Motor neuron (in vitro differentiated cells): ENCODE measurements at regions not wholly inside any gene's neighbourhood (a gene's known extent, or its start where the extent isn't known, plus 50 kb on each side); places are given as distances from the start of the nearest gene placed in this dataset.

ENCODE experiments used
- ATAC-seq, 8 experiments: fragments of 200-7000 bp; cut with Tn5 transposase; replicated peaks in 6 of 8; 2 replicates each; pipeline ENCODE4 v1.8.0; 2021; ENCODE audit warnings: mild to moderate bottlenecking in 8 of 8, moderate library complexity in 8 of 8
- H3K27ac ChIP-seq, 2 donors: fragments of 250-450 bp; sonication (Bioruptor Pico); 2 replicates each; pipeline ENCODE4 v1.9.0; 2021; ENCODE audit warnings: antibody characterized with exemption in 2 of 2, mild to moderate bottlenecking in 2 of 2, moderate library complexity in 1 of 2
- H3K4me1 ChIP-seq, 2 donors: fragments of 250-450 bp; sonication (Bioruptor Pico); replicated peaks in 1 of 2; 2 replicates each; pipeline ENCODE4 v1.6.1; 2021; ENCODE audit warnings: antibody characterized with exemption in 2 of 2, mild to moderate bottlenecking in 2 of 2, moderate library complexity in 1 of 2
- H3K4me3 ChIP-seq, 5 donors: fragments of 250-450 bp; sonication (Bioruptor Pico); 2 replicates each; pipeline ENCODE4 v1.9.0; 2021; ENCODE audit warnings: antibody characterized with exemption in 5 of 5, mild to moderate bottlenecking in 5 of 5, moderate library complexity in 4 of 5
- WGBS, 10 experiments: fragments of 450-650 bp; shearing (Covaris generic); methylation state at CpG; one replicate each; pipeline ENCODE4 v1.0.0; 2022; 5-methylcytosine and 5-hydroxymethylcytosine counted together
- in situ Hi-C, 9 experiments: fragments of 400-800 bp; cut with MboI; loops; one replicate each; pipeline ENCODE4 v1.15.0; 2021; ENCODE audit warnings: low sequenced_read_pairs in 9 of 9, low pct_unique_long_range_greater_than_20kb in 2 of 9; ENCODE audit not compliant: unreplicated experiment in 9 of 9

DNA sequence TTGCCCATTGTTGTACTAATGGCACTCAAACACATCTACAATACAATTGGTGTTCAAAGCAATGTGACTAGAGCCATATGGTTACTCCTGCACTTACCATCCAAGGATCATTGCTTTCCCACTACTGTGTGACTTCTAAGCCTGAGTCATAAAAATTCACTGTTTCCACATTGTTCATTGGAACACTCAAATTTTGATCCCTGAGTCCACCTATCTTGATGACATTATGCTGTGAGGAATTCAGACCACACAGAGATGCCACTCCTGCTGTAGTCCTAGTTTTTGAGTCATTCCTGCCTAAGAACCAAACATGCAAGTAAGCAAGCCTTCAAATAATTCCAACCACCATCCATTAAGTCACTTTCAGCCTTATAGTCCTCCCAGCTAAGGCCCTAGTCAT, 176.2 kb downstream of the EFHB start:
- Histone ChIP-seq H3K4me3 (no peak overlapping the region), H3K27ac (no peak overlapping the region)
- in situ Hi-C loops = no loop called here

DNA sequence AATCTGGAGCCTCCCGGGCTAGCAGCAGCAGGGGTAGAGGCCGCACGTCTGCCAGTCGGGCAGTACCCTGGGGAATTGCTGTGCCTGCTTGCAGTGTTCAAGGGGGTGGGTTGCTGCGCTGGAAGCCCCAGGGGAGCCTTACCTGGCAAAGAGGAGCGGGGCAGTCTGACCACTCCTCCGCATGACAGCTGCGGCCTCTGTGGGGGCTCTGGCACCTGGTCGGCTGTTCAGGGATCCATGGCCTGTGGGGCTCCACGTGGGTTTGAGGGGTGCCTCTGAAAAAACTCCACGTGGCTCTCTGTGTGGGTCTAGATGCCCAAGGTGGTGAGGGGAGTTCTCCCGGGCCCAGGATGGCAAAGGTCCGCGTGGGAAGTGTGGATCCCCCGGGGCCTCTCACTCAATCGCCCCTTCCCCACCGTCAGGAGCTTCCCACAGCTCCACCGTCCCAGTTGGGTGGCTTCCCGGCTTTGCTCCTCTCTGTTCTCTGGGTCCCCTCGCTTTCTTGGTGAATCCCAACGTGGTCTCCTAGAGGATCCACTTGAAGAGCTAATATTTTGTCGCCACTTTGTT, 184.5 kb downstream of the EFHB start:
- in situ Hi-C loops = no loop called here
- 0 to 100% (median 92%) methylated on average over 1 to 6 of the region's 22 CpGs; no CpG with 5 or more reads in 3 of the 10 experiments for WGBS, 10 experiments
- Histone ChIP-seq H3K27ac (no peak overlapping the region), H3K4me3 (no peak overlapping the region), H3K4me1 (peaks cover 7 to 8% of the 10 kb centered on the region in 2 donors)
- no peak for ATAC-seq

More for the DNA sequence above, 176.2 kb downstream of the EFHB start:
- ATAC-seq = peak in 2 of 8 experiments; percentile 19 to 28
- H3K4me1 ChIP-seq = peaks cover 0 to 9% of the 10 kb centered on the region in 2 donors

GRCh38 chr3:19748782-19749447, 185.1 kb downstream of the EFHB start:
- WGBS, 10 experiments = 88 to 100% (median 100%) methylated on average over 1 to 6 of the region's 17 CpGs; no CpG with 5 or more reads in 5 of the 10 experiments
- in situ Hi-C loops = no loop called here
- Histone ChIP-seq H3K4me1 (peaks cover 11 to 14% of the 10 kb centered on the region in 2 donors), H3K27ac (no peak overlapping the region), H3K4me3 (no peak overlapping the region)
- ATAC-seq = no peak

DNA sequence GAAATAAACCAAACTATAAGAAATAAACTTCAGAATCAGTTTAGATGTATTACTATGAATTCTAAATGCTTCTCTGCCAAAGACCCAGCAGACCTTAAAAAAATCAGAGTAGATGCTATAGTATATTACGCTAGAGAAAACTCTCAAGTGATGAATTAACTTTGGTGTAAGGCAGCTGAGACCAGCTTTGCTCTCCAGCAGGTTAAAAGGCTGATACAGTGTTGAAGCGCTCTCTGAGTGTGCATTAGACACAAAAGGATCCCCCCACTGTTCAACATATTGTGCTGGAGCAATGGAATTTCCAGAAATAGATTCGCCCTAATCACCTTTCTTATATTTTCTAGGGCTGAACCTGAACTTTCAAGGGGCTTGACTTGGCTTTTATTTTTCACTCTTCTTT, 190.0 kb downstream of the EFHB start:
- Histone ChIP-seq H3K27ac (no peak overlapping the region), H3K4me3 (no peak overlapping the region), H3K4me1 (peaks cover 28 to 42% of the 10 kb centered on the region in 2 donors)
- ATAC-seq = peak in 5 of 8 experiments; percentile 63 to 90 (median 85)
- in situ Hi-C loops = no loop called here
- WGBS, 10 experiments = 7 to 79% (median 44%) methylated on average over 2 to 3 of the region's 3 CpGs; no CpG with 5 or more reads in 1 of the 10 experiments

- no peak overlapping the region for H3K27ac ChIP-seq
- H3K4me3 ChIP-seq = no peak overlapping the region
- in situ Hi-C loops = no loop called here
Measured at GRCh38 chr3:19742935-19743334, 191.1 kb downstream of the EFHB start.

GRCh38 chr3:19739504-19739903, 194.5 kb downstream of the EFHB start:
- in situ Hi-C loops = no loop called here
- peaks cover 26 to 36% of the 10 kb centered on the region in 2 donors for H3K4me1 ChIP-seq
- ATAC-seq = peak in 5 of 8 experiments; percentile 11 to 35 (median 29)
- WGBS, 10 experiments = 0 to 83% (median 34%) methylated on average over 1 to 3 of the region's 3 CpGs; no CpG with 5 or more reads in 2 of the 10 experiments
- no peak overlapping the region for H3K4me3 ChIP-seq
- no peak overlapping the region for H3K27ac ChIP-seq

More at GRCh38 chr3:19742935-19743334, 191.1 kb downstream of the EFHB start:
- peaks cover 32 to 44% of the 10 kb centered on the region in 2 donors for H3K4me1 ChIP-seq
- ATAC-seq = peak in 5 of 8 experiments; percentile 26 to 60 (median 46)

- ATAC-seq = no peak
- 0 to 100% (median 0%) methylated on average over 1 of the region's 1 CpG; no CpG with 5 or more reads in 7 of the 10 experiments for WGBS, 10 experiments
- in situ Hi-C loops = no loop called here
- no peak overlapping the region for H3K4me3 ChIP-seq
- peaks cover 21 to 29% of the 10 kb centered on the region in 2 donors for H3K4me1 ChIP-seq
- no peak overlapping the region for H3K27ac ChIP-seq
Measured at GRCh38 chr3:19738846-19739245, 195.2 kb downstream of the EFHB start.

- no peak for ATAC-seq
- peaks cover 6 to 12% of the 10 kb centered on the region in 2 donors for H3K4me1 ChIP-seq
- no peak overlapping the region for H3K4me3 ChIP-seq
- in situ Hi-C loops = no loop called here
- H3K27ac ChIP-seq = no peak overlapping the region
- WGBS, 10 experiments = 0 to 100% (median 40%) methylated on average over 1 to 2 of the region's 3 CpGs; no CpG with 5 or more reads in 3 of the 10 experiments
Measured at GRCh38 chr3:19735111-19735510, 198.9 kb downstream of the EFHB start.

DNA sequence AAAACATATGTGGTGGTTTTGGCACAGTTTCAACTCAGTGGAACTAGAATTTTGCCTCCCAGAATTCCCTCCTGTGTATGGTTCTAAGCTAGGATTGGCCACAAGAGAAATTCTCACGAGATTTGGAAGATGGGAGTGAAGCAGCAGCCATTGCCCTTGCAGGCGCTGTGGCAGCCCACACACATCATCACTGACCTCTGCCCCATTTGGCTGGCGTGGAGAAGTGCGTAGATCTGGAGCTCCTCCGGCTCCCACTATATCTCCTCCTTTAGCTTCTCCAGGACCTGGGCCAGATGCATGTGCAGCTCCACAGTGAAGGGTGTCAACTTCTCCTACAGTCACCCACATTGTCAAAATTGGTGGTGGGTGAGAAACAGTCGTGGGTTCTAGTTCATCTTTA, 199.6 kb downstream of the EFHB start:
- ATAC-seq = no peak
- WGBS, 10 experiments = 0 to 100% (median 78%) methylated on average over 1 to 5 of the region's 6 CpGs; no CpG with 5 or more reads in 1 of the 10 experiments
- Histone ChIP-seq H3K4me1 (peaks cover 6% of the 10 kb centered on the region in 2 donors), H3K4me3 (no peak overlapping the region), H3K27ac (no peak overlapping the region)
- in situ Hi-C loops = no loop called here

GRCh38 chr3:19725000-19725399, 209.0 kb downstream of the EFHB start:
- 6 to 100% (median 60%) methylated on average over 1 to 3 of the region's 3 CpGs; no CpG with 5 or more reads in 1 of the 10 experiments for WGBS, 10 experiments
- no peak for ATAC-seq
- no peak overlapping the region for H3K27ac ChIP-seq

GRCh38 chr3:19717736-19718135, 216.3 kb downstream of the EFHB start:
- in situ Hi-C loops = no loop called here
- Histone ChIP-seq H3K27ac (no peak overlapping the region), H3K4me3 (no peak overlapping the region), H3K4me1 (no peaks in the 10 kb centered on the region)
- ATAC-seq = no peak

More at GRCh38 chr3:19725000-19725399, 209.0 kb downstream of the EFHB start:
- Histone ChIP-seq H3K4me3 (no peak overlapping the region), H3K4me1 (no peaks in the 10 kb centered on the region)
- in situ Hi-C loops = no loop called here

DNA sequence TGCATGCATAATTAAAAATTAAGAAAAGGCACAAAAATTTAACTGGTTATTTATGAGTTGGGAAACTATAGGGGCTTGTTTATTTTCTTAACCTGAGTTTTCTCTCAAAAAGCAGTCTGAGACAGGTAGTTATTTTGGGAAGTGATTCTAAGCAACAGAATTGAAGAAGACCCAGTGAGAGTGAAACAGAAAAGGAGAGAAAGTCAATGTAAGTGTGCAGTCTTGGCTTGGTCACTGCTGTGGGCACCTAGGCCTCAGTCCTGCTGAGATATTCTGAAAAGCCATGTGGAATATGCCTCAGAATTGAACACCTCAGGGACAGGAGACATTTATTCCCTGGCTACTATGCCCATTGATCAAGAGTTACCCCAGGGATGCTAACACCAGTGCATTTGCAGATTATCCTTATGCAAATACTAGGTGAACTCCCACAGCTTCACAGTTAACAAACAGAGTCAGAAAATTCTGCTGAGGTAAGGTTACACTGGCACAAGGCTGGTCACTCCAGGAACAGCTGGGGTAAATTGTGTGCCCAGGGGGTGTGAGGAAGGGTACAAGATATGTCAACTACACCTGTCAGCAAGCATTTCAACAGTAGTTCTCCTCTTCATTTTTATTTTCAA, 222.7 kb downstream of the EFHB start:
- Histone ChIP-seq H3K4me3 (no peak overlapping the region), H3K4me1 (peaks cover 0 to 6% of the 10 kb centered on the region in 2 donors), H3K27ac (no peak overlapping the region)
- ATAC-seq = peak in 1 of 8 experiments; percentile 18
- in situ Hi-C loops = no loop called here

DNA sequence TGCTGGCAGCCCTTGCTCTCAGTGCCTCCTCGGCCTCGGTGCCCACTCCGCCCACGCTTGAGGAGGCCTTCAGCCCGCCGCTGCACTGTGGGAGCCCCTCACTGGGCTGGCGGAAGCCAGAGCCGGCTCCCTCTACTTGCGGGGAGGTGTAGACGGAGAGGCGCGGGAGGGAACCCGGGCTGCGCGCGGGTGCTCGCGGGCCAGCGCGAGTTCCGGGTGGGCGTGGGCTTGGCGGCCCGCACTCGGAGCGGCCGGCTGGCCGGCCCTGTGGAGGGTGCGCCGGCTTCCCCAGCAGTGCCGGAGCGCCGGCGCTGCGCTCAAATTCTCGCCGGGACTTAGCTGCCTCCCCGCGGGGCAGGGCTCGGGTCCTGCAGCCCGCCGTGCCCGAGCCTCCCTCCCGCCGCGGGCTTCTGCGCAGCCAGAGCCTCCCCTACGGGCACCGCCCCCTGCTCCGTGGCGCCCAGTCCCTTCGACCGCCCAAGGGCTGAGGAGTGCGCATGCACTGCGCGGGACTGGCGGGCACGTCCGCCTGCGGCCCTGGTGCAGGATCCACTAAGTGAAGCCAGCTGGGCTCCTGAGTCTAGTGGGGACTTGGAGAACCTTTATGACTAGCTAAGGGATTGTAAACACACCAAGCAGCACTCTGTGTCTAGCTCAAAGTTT, 231.5 kb downstream of the EFHB start:
- ATAC-seq = peak in 1 of 8 experiments; percentile 98
- no peak overlapping the region for H3K4me3 ChIP-seq
- in situ Hi-C loops = no loop called here
- H3K27ac ChIP-seq = no peak overlapping the region
- H3K4me1 ChIP-seq = no peaks in the 10 kb centered on the region
- WGBS, 10 experiments = 60 to 100% (median 91%) methylated on average over 4 to 14 of the region's 60 CpGs; no CpG with 5 or more reads in 4 of the 10 experiments
